Astrocyte of the cerebellum (primary cell): ENCODE measurements at regions not wholly inside any gene's neighbourhood (a gene's known extent, or its start where the extent isn't known, plus 50 kb on each side); places are given as distances from the start of the nearest gene placed in this dataset.

Experiments used
- DNase-seq: peaks from one replicate; pipeline ENCODE4 v3.0.0-alpha.2; 2011; ENCODE audit warnings: low read depth
- H3K4me3 ChIP-seq: 2 replicates; pipeline ENCODE4 v1.5.1; 2011; ENCODE audit warnings: mild to moderate bottlenecking, low read depth, low read length, moderate library complexity
- CTCF ChIP-seq: IDR thresholded peaks from 2 replicates; pipeline ENCODE4 v1.5.1; 2012; ENCODE audit warnings: low read length, low read depth, moderate library complexity, mild to moderate bottlenecking; ENCODE audit errors: missing control alignments
- in situ Hi-C: cut with HindIII; loops from 2 replicates; pipeline ENCODE4 v1.10.0; 2017; ENCODE audit warnings: low sequenced_read_pairs

- TF ChIP-seq CTCF, result no peak
- H3K4me3 ChIP-seq, result no peak overlapping the region
- DNase-seq, result no peak
- in situ Hi-C loops, result no loop called here
These were observed 446.7 kb upstream of the CCDC196 start for GRCh38 chr14:66039495-66039894.

- no peak for DNase-seq
- in situ Hi-C loops, result no loop called here
- no peak for TF ChIP-seq CTCF
- H3K4me3 ChIP-seq, result no peak overlapping the region
These were observed 444.6 kb upstream of the CCDC196 start for GRCh38 chr14:66041582-66041981.

GRCh38 chr14:66043921-66044320 is 442.2 kb upstream of the CCDC196 start:
- no peak for TF ChIP-seq CTCF
- no peak overlapping the region for H3K4me3 ChIP-seq
- in situ Hi-C loops, result no loop called here
- no peak for DNase-seq

- H3K4me3 ChIP-seq, result no peak overlapping the region
- no peak for DNase-seq
- in situ Hi-C loops, result no loop called here
- TF ChIP-seq CTCF, result no peak
These were observed 440.6 kb upstream of the CCDC196 start for GRCh38 chr14:66045572-66046021.

GRCh38 chr14:66046035-66046434 is 440.1 kb upstream of the CCDC196 start:
- no peak for TF ChIP-seq CTCF
- no peak overlapping the region for H3K4me3 ChIP-seq
- in situ Hi-C loops, result no loop called here
- DNase-seq, result no peak

GRCh38 chr14:66046591-66046990 is 439.6 kb upstream of the CCDC196 start:
- no peak for DNase-seq
- TF ChIP-seq CTCF, result no peak
- in situ Hi-C loops, result no loop called here
- H3K4me3 ChIP-seq, result no peak overlapping the region

DNA sequence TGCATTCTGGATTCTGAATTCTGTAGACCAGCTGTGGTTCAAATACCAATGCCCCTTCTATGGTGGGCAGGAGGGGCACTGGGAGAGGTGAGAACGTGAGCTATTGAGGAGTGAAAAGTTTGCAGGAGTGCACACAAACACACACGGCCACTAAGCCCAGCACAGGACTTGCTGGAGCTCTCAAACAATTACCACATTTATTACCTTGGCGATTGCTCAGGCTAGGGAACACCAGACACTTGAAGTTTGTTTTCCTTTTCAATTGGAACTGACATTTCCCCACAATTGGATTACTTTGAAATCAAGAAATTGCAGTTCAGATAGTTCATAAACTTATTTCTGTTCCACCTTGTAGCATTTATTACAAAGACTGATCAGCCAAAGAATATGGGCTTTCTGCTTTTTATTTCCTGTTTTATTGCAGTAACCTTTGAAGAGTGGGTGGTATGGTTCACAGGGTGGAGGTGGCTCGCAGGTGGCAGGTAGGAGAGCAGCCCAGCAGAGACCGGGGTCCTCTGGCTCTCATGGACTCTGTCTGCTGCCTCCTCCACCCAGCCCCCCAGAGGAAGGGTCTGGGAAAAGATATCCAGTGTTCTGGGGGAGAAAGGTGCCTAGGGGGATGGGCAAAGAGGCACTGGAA is 429.8 kb upstream of the CCDC196 start:
- DNase-seq, result no peak
- H3K4me3 ChIP-seq, result no peak overlapping the region
- in situ Hi-C loops, result no loop called here
- TF ChIP-seq CTCF, result no peak
